Transverse colon (tissue), 3 donors: ENCODE measurements at regions not wholly inside any gene's neighbourhood (a gene's known extent, or its start where the extent isn't known, plus 50 kb on each side); places are given as distances from the start of the nearest gene placed in this dataset.

Experiments used
- EP300 ChIP-seq: sonication (generic); formaldehyde crosslinking; IDR thresholded peaks from one replicate; pipeline ENCODE4 v1.6.1; 2017; ENCODE audit warnings: antibody characterized with exemption, low read depth
- POLR2A ChIP-seq: fragments of 450-650 bp; IDR thresholded peaks from one replicate; pipeline ENCODE4 v1.6.1; 2016; ENCODE audit warnings: antibody characterized with exemption, mild to moderate bottlenecking, moderate library complexity
- TF ChIP-seq, protein P1 (sequence below), 5 experiments: fragments of 200-600 bp in 3 of 5; fragments of 450-650 bp in 2 of 5; sonication (generic) in 3 of 5; IDR thresholded peaks; 1 replicate in 2 of 5; 2 replicates in 3 of 5; pipeline ENCODE4 v1.5.1; 2016 to 2017; ENCODE audit warnings: antibody characterized with exemption in 5 of 5, inconsistent platforms in 3 of 5, mild to moderate bottlenecking in 2 of 5, moderate library complexity in 1 of 5

- TF ChIP-seq, protein P1, sequence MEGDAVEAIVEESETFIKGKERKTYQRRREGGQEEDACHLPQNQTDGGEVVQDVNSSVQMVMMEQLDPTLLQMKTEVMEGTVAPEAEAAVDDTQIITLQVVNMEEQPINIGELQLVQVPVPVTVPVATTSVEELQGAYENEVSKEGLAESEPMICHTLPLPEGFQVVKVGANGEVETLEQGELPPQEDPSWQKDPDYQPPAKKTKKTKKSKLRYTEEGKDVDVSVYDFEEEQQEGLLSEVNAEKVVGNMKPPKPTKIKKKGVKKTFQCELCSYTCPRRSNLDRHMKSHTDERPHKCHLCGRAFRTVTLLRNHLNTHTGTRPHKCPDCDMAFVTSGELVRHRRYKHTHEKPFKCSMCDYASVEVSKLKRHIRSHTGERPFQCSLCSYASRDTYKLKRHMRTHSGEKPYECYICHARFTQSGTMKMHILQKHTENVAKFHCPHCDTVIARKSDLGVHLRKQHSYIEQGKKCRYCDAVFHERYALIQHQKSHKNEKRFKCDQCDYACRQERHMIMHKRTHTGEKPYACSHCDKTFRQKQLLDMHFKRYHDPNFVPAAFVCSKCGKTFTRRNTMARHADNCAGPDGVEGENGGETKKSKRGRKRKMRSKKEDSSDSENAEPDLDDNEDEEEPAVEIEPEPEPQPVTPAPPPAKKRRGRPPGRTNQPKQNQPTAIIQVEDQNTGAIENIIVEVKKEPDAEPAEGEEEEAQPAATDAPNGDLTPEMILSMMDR (IDR thresholded peaks at IDR 0.05): no peak
- TF ChIP-seq POLR2A (no peak), EP300 (no peak)
These were observed 1487.3 kb downstream of the PCDH7 start for GRCh38 chr4:32207456-32207855.
